Duodenal mucosa (tissue), 2 donors: ENCODE measurements at regions not wholly inside any gene's neighbourhood (a gene's known extent, or its start where the extent isn't known, plus 50 kb on each side); places are given as distances from the start of the nearest gene placed in this dataset.

Experiments used
- H3K27ac ChIP-seq: one replicate; pipeline ENCODE4 v1.7.0; 2013; ENCODE audit warnings: low read depth, low read length
- H3K27me3 ChIP-seq, 2 donors: one replicate each; pipeline ENCODE4 v1.7.0; 2013; ENCODE audit warnings: low read length in 2 of 2, control low read depth in 1 of 2; ENCODE audit not compliant: insufficient read depth in 2 of 2, control insufficient read depth in 1 of 2
- H3K36me3 ChIP-seq, 2 donors: one replicate each; pipeline ENCODE4 v1.7.0; 2013; ENCODE audit warnings: low read length in 2 of 2, control low read depth in 1 of 2; ENCODE audit not compliant: insufficient read depth in 2 of 2, control insufficient read depth in 1 of 2
- H3K4me1 ChIP-seq, 2 donors: one replicate each; pipeline ENCODE4 v1.7.0; 2013; ENCODE audit warnings: low read length in 2 of 2, control low read depth in 1 of 2; ENCODE audit not compliant: insufficient read depth in 2 of 2, control insufficient read depth in 1 of 2
- H3K4me3 ChIP-seq, 2 donors: one replicate each; pipeline ENCODE4 v1.7.0; 2013; ENCODE audit warnings: low read length in 2 of 2, low read depth in 1 of 2
- H3K9ac ChIP-seq, 2 donors: one replicate each; pipeline ENCODE4 v1.7.0; 2013; ENCODE audit warnings: low read length in 2 of 2, low read depth in 1 of 2
- H3K9me3 ChIP-seq, 2 donors: one replicate each; pipeline ENCODE4 v1.7.0; 2013; ENCODE audit warnings: low read length in 2 of 2, control low read depth in 1 of 2; ENCODE audit not compliant: control insufficient read depth in 1 of 2

DNA sequence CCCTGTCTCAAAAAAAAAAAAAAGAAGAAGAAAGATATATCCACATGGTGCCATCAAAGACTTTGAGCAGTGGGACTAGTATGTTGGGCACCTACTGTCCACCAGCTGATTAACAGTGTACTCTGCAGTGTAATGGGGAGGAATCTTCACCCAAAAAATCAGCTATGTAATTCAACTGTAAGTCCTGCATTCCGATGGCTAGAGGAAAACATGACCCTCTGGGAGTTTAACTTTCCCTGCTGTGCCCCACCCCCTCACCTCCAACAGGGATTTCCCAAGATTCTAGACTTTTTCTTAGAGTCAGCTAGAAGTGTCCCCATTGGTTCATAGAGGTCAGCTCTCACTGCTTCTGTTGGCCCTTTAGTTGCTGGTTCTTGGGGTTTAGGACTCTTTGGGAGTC, 221.2 kb upstream of the CLINT1 start:
- Histone ChIP-seq H3K27ac (no peak overlapping the region), H3K27me3 (peaks cover 0 to 13% of the 10 kb centered on the region in 2 donors), H3K9ac (no peak overlapping the region), H3K4me3 (no peak overlapping the region), H3K36me3 (no peaks in the 10 kb centered on the region), H3K4me1 (peaks cover 2 to 6% of the 10 kb centered on the region in 2 donors), H3K9me3 (no peaks in the 10 kb centered on the region)

DNA sequence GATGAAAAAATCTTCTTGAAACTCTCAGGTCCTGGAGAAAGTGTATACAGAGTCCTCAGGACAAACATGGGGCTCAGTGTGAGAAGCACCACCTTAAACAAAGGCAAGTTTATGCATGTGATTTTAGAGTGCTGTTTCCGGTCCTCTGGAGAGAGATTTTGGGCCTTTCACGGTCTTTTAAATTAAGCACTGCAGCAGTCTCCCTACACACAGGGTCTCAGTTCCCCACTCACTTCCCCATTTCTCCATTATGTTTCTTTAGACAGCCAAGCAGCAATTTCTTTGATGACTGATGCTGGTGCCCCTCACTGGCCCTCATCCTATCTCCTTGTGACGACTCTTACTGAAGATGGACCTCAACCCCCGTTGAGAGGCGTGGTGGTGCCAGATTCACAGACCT, 220.2 kb upstream of the CLINT1 start:
- Histone ChIP-seq H3K27ac (no peak overlapping the region), H3K4me3 (no peak overlapping the region), H3K27me3 (peaks cover 0 to 13% of the 10 kb centered on the region in 2 donors), H3K36me3 (no peaks in the 10 kb centered on the region), H3K4me1 (peaks cover 2 to 6% of the 10 kb centered on the region in 2 donors), H3K9me3 (no peaks in the 10 kb centered on the region), H3K9ac (no peak overlapping the region)

DNA sequence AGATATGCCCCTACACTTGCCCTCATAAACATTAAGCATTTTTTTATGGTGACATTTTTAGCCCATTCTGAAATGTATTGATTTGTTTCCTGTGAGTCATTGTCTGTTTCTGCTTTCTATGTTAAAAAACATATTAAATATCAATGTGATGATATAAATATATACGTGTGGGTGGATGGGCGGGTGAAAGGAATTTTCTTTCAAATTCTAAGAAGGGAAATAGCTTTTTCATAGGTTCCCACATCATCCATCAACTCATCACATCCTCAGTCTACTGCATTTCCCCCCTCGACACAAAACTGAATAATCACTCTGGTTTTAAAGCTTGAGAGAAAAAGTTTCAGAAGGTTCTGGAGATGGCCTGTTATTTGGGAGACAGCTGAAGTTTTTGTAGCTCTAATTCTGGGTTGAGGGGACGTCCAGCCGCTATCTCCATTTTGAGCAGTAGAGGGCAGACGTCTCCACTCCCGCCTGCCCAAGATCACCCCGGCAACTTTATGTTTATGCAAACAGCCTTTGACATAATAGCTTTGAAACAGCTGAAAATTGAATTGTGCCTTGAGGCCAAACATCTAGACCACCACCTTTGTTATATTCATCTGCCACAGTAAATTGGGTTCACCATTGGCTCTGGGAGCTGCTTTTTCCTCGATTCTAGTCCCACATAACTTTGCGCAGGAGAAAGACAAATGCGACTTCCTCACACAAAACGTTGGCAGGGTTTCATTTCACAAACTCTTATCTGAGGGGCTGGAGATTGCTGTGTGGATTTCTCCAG, 216.2 kb upstream of the CLINT1 start:
- no peak overlapping the region for H3K9ac ChIP-seq
- H3K27ac ChIP-seq: no peak overlapping the region
- no peaks in the 10 kb centered on the region for H3K36me3 ChIP-seq
- H3K4me3 ChIP-seq: peak overlapping the region; percentile 36 to 53
- no peaks in the 10 kb centered on the region for H3K9me3 ChIP-seq
- H3K4me1 ChIP-seq: peaks cover 2 to 6% of the 10 kb centered on the region in 2 donors
- H3K27me3 ChIP-seq: peaks cover 0 to 13% of the 10 kb centered on the region in 2 donors

DNA sequence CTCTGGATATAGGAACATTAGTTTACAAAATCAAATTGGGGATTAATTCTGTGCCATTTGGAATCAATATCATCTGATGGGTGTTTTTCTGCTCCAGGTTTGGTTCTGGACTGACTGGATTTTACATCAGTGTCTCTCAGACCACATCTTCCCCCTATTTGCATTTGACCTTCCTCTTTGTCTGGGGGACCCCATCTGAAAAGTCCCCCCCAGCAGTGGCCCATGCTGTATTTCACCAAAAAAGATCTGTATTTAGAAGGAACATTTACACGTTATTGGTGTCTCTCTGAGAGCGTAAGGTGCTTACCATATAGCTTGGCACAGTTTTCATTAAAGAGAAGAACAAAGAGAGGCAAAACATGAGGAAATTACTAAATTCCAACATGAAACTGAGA, 215.6 kb upstream of the CLINT1 start:
- Histone ChIP-seq H3K4me1 (peaks cover 2 to 6% of the 10 kb centered on the region in 2 donors), H3K9me3 (no peaks in the 10 kb centered on the region), H3K27ac (no peak overlapping the region), H3K27me3 (peaks cover 0 to 13% of the 10 kb centered on the region in 2 donors), H3K36me3 (no peaks in the 10 kb centered on the region), H3K9ac (no peak overlapping the region), H3K4me3 (no peak overlapping the region)

DNA sequence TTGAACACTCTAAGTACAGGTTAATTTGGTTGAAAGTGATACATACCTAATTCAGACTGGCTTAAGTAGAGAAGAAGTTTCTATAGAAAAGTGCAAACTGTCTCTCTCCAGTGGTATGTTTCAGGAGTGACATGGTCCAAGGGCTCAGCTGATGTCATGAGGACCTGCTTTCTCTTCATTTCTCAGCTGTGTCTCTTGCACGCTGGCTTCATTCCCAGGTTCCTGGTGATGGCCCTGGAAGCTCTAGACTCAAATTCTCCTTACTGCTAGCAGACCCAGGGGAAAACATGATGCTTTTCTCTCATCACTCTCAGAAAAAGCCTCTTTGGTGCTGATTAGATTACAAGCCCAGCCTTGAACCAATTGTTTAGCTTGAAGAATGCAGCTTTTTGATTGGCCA, 211.9 kb upstream of the CLINT1 start:
- H3K4me1 ChIP-seq: peaks cover 2 to 6% of the 10 kb centered on the region in 2 donors
- no peaks in the 10 kb centered on the region for H3K9me3 ChIP-seq
- H3K9ac ChIP-seq: no peak overlapping the region
- H3K27me3 ChIP-seq: no peaks in the 10 kb centered on the region
- H3K36me3 ChIP-seq: no peaks in the 10 kb centered on the region
- H3K27ac ChIP-seq: no peak overlapping the region
- no peak overlapping the region for H3K4me3 ChIP-seq

DNA sequence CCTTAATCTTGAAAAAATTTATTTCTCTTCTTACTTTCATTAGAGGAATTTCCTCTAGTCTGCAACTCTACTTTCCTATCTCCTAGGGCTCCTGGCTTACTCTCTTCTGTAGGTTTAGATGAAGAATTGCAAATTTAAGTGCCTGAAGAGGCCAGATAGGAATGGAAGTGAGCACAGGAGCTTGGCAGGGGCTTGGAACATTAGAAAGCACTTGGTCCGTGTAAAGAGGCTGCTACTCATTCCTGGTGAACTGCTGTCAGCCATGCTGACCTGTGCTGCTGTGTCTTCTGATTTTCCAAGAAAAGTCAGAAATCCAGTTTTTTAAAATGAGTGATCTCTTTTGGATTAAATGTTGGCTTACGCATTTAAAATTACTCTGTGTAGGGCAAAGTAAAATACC, 210.9 kb upstream of the CLINT1 start:
- H3K36me3 ChIP-seq: no peaks in the 10 kb centered on the region
- H3K27ac ChIP-seq: no peak overlapping the region

DNA sequence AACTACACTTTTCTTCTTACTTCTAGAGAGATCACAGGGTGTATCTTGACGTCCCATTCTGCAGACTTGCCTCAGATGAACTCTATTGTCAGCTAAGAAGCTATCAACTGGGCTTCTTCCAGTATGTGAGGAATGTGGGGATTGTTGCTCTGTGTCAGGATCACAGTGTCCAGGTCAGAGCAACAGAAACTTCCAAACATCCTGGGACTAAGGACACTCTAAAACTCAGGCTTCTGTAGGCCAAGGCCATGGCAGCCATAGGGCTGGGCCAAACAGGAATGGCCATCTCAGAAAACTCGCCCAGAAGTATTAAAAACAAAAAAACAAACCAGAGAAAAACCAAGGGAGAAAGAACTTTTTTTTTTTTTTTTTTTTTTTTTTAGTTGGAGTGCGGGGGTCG, 210.0 kb upstream of the CLINT1 start:
- Histone ChIP-seq H3K36me3 (no peaks in the 10 kb centered on the region), H3K27ac (no peak overlapping the region), H3K4me1 (no peaks in the 10 kb centered on the region)

More for the DNA sequence above, 210.9 kb upstream of the CLINT1 start:
- no peak overlapping the region for H3K4me3 ChIP-seq
- no peak overlapping the region for H3K9ac ChIP-seq
- no peaks in the 10 kb centered on the region for H3K9me3 ChIP-seq
- H3K4me1 ChIP-seq: no peaks in the 10 kb centered on the region
- no peaks in the 10 kb centered on the region for H3K27me3 ChIP-seq

DNA sequence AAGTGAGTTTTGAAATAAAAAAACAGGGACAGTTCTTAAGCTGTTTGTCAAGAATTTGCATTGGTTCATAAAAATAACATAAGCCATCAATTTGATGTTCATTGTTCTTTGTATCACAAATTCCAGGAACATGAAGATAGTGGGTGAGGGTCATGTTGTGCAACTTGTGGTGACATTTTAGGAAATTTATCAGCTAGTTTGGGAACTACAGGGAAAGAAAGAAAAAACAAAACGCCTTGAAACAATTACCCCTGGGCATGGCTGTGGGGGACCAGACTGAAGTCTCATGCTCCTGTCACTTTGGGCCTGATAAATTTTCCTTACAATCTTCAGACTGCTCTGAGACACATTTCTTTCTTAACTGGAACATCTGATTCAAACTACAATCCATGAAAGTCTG, 207.1 kb upstream of the CLINT1 start:
- H3K4me3 ChIP-seq: no peak overlapping the region
- H3K9me3 ChIP-seq: no peaks in the 10 kb centered on the region
- no peak overlapping the region for H3K9ac ChIP-seq
- no peaks in the 10 kb centered on the region for H3K4me1 ChIP-seq
- H3K27me3 ChIP-seq: no peaks in the 10 kb centered on the region
- H3K36me3 ChIP-seq: no peaks in the 10 kb centered on the region
- H3K27ac ChIP-seq: no peak overlapping the region

More for the DNA sequence above, 210.0 kb upstream of the CLINT1 start:
- Histone ChIP-seq H3K9ac (no peak overlapping the region), H3K27me3 (no peaks in the 10 kb centered on the region), H3K4me3 (no peak overlapping the region), H3K9me3 (no peaks in the 10 kb centered on the region)

DNA sequence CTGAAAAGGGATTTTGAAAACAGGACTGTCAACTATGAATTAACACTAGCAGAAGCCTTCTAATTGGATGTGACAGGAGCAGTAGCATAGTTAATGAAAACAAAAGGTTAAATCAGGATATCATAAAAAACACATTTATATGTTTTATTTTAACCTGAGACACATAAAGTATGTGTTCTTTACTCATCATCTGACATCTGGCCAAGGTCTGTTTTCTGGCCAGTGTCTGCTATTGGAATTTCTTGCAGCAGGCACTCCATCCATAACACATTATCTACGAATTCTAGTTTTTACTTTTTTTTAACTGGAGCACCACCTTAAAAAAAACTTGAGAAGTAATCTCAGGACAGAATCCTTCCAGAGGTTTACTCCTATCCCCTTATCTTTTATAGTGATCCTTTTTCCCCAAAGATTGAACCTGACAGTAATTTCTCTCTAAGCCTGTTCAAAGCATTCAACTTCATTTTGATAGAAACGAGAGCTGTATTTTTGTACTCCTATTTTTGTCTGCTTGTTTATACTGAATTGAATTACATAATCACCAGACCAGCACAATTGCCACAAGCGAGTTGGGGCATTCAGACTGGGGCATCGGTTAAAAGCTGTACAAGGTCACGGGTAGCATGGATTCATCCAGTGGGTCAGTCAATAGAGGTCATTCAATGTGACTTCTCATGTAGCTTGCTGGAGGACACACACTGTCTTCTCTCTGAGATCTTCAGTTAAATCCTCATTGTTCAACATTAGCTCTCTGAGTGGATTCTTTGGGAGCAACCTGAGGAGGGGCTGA, 205.6 kb upstream of the CLINT1 start:
- Histone ChIP-seq H3K9ac (no peak overlapping the region), H3K27me3 (no peaks in the 10 kb centered on the region), H3K36me3 (no peaks in the 10 kb centered on the region), H3K4me3 (no peak overlapping the region), H3K4me1 (no peaks in the 10 kb centered on the region), H3K27ac (no peak overlapping the region), H3K9me3 (no peaks in the 10 kb centered on the region)

DNA sequence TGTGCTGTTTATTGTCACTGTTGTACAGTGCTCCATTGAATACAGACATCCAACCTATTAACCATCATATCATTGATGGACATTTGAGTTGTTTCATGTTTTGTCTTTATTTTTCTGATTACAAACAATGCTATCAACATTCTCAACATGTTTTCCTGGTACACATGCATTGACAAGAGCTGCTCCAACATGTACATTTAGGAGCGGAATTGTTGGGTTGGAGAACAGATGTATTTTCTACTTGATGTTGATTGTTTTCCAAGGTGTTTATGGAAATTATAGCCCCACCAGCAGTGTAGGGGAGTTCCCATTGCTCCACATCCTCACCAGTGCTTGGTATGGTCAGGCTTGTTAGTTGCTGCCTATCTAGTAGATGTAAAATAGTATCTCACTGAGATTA, 204.1 kb upstream of the CLINT1 start:
- no peaks in the 10 kb centered on the region for H3K27me3 ChIP-seq
- H3K36me3 ChIP-seq: no peaks in the 10 kb centered on the region
- no peak overlapping the region for H3K27ac ChIP-seq
- H3K4me3 ChIP-seq: no peak overlapping the region
- no peaks in the 10 kb centered on the region for H3K9me3 ChIP-seq
- H3K4me1 ChIP-seq: no peaks in the 10 kb centered on the region
- no peak overlapping the region for H3K9ac ChIP-seq
